Mucosa of descending colon (tissue), 3 donors: ENCODE measurements at regions not wholly inside any gene's neighbourhood (a gene's known extent, or its start where the extent isn't known, plus 50 kb on each side); places are given as distances from the start of the nearest gene placed in this dataset.
A peak's percentile ranks its signal among the peaks of the same experiment; 100 is the strongest.

Experiments
- ATAC-seq: fragments of 200-7000 bp; cut with Tn5 transposase; one replicate; pipeline ENCODE4 v1.9.1; 2020; ENCODE audit warnings: mild to moderate bottlenecking, moderate library complexity
- DNase-seq, 3 donors: peaks; one replicate each; pipeline ENCODE4 v3.0.0-alpha.2; 2020
- H3K36me3 ChIP-seq: fragments of 200-600 bp; one replicate; pipeline ENCODE4 v1.8.0; 2021; ENCODE audit warnings: low read depth, mild to moderate bottlenecking
- H3K4me1 ChIP-seq: fragments of 200-600 bp; one replicate; pipeline ENCODE4 v1.8.0; 2021; ENCODE audit warnings: low read depth, mild to moderate bottlenecking
- H3K4me3 ChIP-seq: fragments of 200-600 bp; one replicate; pipeline ENCODE4 v1.8.0; 2021; ENCODE audit warnings: mild to moderate bottlenecking
- H3K9me3 ChIP-seq: fragments of 200-600 bp; one replicate; pipeline ENCODE4 v1.8.0; 2021; ENCODE audit warnings: mild to moderate bottlenecking
- CTCF ChIP-seq: fragments of 200-600 bp; IDR thresholded peaks from one replicate; pipeline ENCODE4 v1.8.0; 2022; ENCODE audit warnings: antibody characterized with exemption, mild to moderate bottlenecking
- intact Hi-C, 2 donors: fragments of 100-400 bp; cut with DNase I in 1 of 2; cut with micrococcal nuclease in 1 of 2; formaldehyde crosslinking; loops; one replicate each; pipeline versions ENCODE4 v1.11.0 to v1.11.1; 2022; cut with DNase I, micrococcal nuclease
- donor health status: DM: no; HTN: no; CAD: no; lungs with moderate emphysema.
- donor health status: DM: no; HTN: no; CAD: no.
- donor health status: DM: no; HTN: yes; CAD: no.

DNA sequence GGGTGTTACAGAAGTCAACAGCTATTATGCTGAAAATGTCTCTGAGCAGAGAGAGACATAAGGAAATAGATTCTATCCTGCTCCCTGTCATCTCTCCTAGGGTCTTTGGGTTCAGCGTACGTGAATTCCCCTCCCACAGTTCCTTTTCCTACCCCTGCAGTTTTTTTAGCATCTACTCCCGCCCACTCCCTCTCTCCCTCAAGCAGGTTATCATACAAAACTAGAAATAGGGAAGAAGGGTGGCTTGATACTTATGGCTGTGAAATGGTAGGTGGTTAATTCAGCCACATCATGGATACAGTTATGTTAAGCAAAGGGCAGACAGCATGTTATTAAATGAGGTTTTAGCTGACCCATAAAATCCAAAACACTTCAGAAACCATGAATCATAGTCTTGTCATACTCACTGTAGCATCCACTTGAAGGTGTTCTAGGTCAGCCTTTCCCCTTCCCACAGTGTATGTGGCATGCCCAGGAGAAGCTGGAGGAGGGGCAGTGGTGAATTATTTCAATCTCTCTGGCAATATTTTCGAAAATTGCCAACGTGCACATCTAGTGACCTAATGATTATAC is 236.8 kb upstream of the SERP2 start:
- DNase-seq: no peak
- no peak for ATAC-seq
- intact Hi-C loops: no loop called here
- Histone ChIP-seq H3K9me3 (no peaks in the 10 kb centered on the region), H3K4me3 (no peak overlapping the region), H3K36me3 (no peaks in the 10 kb centered on the region), H3K4me1 (peaks cover 16% of the 10 kb centered on the region)
- no peak for TF ChIP-seq CTCF

- intact Hi-C loops: no loop called here
- Histone ChIP-seq H3K4me1 (peaks cover 16% of the 10 kb centered on the region), H3K9me3 (no peaks in the 10 kb centered on the region), H3K4me3 (no peak overlapping the region), H3K36me3 (no peaks in the 10 kb centered on the region)
- ATAC-seq: no peak
- no peak for DNase-seq
- no peak for TF ChIP-seq CTCF
These were observed 236.2 kb upstream of the SERP2 start for GRCh38 chr13:44137466-44137865.

GRCh38 chr13:44140146-44140545 is 233.5 kb upstream of the SERP2 start:
- peak; percentile 60 to 73 (median 71) for DNase-seq
- Histone ChIP-seq H3K9me3 (no peaks in the 10 kb centered on the region), H3K4me3 (no peak overlapping the region), H3K36me3 (no peaks in the 10 kb centered on the region), H3K4me1 (peaks cover 20% of the 10 kb centered on the region)
- TF ChIP-seq CTCF: no peak
- intact Hi-C loops: loop anchor here in 1 of 2 donors (10.0 kb wide), 1 partner anchor 85 kb away; no protein-coding TSS in a partner anchor
- ATAC-seq: peak; percentile 16

- ATAC-seq: peak; percentile 1
- Histone ChIP-seq H3K4me1 (peaks cover 20% of the 10 kb centered on the region), H3K9me3 (no peaks in the 10 kb centered on the region), H3K36me3 (no peaks in the 10 kb centered on the region), H3K4me3 (no peak overlapping the region)
- TF ChIP-seq CTCF: no peak
- intact Hi-C loops: loop anchor here in 1 of 2 donors (10.0 kb wide), 1 partner anchor 86 kb away; no protein-coding TSS in a partner anchor
- peak in 1 of 3 donors; percentile 42 for DNase-seq
These were observed 232.5 kb upstream of the SERP2 start for GRCh38 chr13:44140888-44141724.

- DNase-seq (peak; percentile 98 to 100 (median 99)), ATAC-seq (peak; percentile 97)
- Histone ChIP-seq H3K4me3 (peak overlapping the region; percentile 29), H3K9me3 (no peaks in the 10 kb centered on the region), H3K36me3 (no peaks in the 10 kb centered on the region), H3K4me1 (peaks cover 20% of the 10 kb centered on the region)
- TF ChIP-seq CTCF: no peak
- intact Hi-C loops: loop anchor here in 1 of 2 donors (10.0 kb wide), 1 partner anchor 87 kb away; no protein-coding TSS in a partner anchor
These were observed 231.7 kb upstream of the SERP2 start for GRCh38 chr13:44141725-44142539.
